HG03095 (cell line): ENCODE measurements at regions not wholly inside any gene's neighbourhood (a gene's known extent, or its start where the extent isn't known, plus 50 kb on each side); places are given as distances from the start of the nearest gene placed in this dataset.
A peak's percentile ranks its signal among the peaks of the same experiment; 100 is the strongest.

Experiments
- ATAC-seq: cut with Tn5 transposase; IDR thresholded peaks from one replicate; pipeline ENCODE4 v1.9.1; 2021; ENCODE audit warnings: moderate library complexity; ENCODE audit not compliant: unreplicated experiment

- no peak for ATAC-seq
Measured at GRCh38 chr13:50192272-50192813, 177.1 kb downstream of the KCNRG start.

GRCh38 chr13:50195045-50195444 is 179.8 kb downstream of the KCNRG start:
- no peak for ATAC-seq

GRCh38 chr13:50196118-50196517 is 180.9 kb downstream of the KCNRG start:
- no peak for ATAC-seq

- no peak for ATAC-seq
Measured at GRCh38 chr13:50197705-50198104, 182.5 kb downstream of the KCNRG start.

GRCh38 chr13:50198508-50198907 is 183.3 kb downstream of the KCNRG start:
- ATAC-seq = no peak

- no peak for ATAC-seq
Measured at GRCh38 chr13:50200569-50200968, 185.3 kb downstream of the KCNRG start.

- ATAC-seq = no peak
Measured at GRCh38 chr13:50200988-50201387, 185.7 kb downstream of the KCNRG start.

GRCh38 chr13:50202485-50202884 is 187.2 kb downstream of the KCNRG start:
- no peak for ATAC-seq

- no peak for ATAC-seq
Measured at GRCh38 chr13:50203256-50203941, 188.2 kb downstream of the KCNRG start.

- ATAC-seq = no peak
Measured at GRCh38 chr13:50205581-50205980, 190.3 kb downstream of the KCNRG start.

- no peak for ATAC-seq
Measured at GRCh38 chr13:50208826-50209335, 193.6 kb downstream of the KCNRG start.

- ATAC-seq = no peak
Measured at GRCh38 chr13:50209631-50210030, 194.4 kb downstream of the KCNRG start.

- no peak for ATAC-seq
Measured at GRCh38 chr13:50213526-50213925, 198.3 kb downstream of the KCNRG start.

GRCh38 chr13:50214514-50214913 is 199.3 kb downstream of the KCNRG start:
- ATAC-seq = no peak

- no peak for ATAC-seq
Measured at GRCh38 chr13:50215399-50215798, 200.2 kb downstream of the KCNRG start.

GRCh38 chr13:50219743-50220142 is 204.5 kb downstream of the KCNRG start:
- no peak for ATAC-seq

- no peak for ATAC-seq
Measured at GRCh38 chr13:50220938-50221337, 205.7 kb downstream of the KCNRG start.

- ATAC-seq = no peak
Measured at GRCh38 chr13:50222569-50223332, 207.5 kb downstream of the KCNRG start.

GRCh38 chr13:50224534-50224933 is 209.3 kb downstream of the KCNRG start:
- peak; percentile 70 for ATAC-seq

- ATAC-seq = no peak
Measured at GRCh38 chr13:50225193-50226155, 210.2 kb downstream of the KCNRG start.
